SK-N-SH (cell line): ENCODE measurements at regions not wholly inside any gene's neighbourhood (a gene's known extent, or its start where the extent isn't known, plus 50 kb on each side); places are given as distances from the start of the nearest gene placed in this dataset.

ENCODE experiments used
- CTCF ChIA-PET: fragments of 300-600, 350-600 bp; formaldehyde crosslinking; extraction: SDS; loops from one replicate; lab custom pipeline; 2021; lab: Yijun Ruan, JAX
- POLR2A ChIA-PET: fragments of 350-600 bp; sonication (Branson Sonifier 250); formaldehyde crosslinking; extraction: SDS; loops from one replicate; lab custom pipeline; 2020; ENCODE audit warnings: antibody characterized with exemption, inconsistent platforms; lab: Yijun Ruan, JAX
- DNase-seq: peaks from one replicate; pipeline ENCODE4 v3.0.0; 2012
- H2AFZ ChIP-seq: fragments of 200-600 bp; sonication (generic); 2 replicates; pipeline ENCODE4 v1.8.1; 2016; ENCODE audit warnings: antibody characterized with exemption, mild to moderate bottlenecking, low read depth
- H3F3A ChIP-seq: fragments of 200-600 bp; sonication (generic); replicated peaks from 2 replicates; pipeline ENCODE3; 2016; ENCODE audit warnings: antibody characterized with exemption, mild to moderate bottlenecking; ENCODE audit not compliant: insufficient read depth
- H3K27ac ChIP-seq, 2 experiments: fragments of 200-500 bp in 1 of 2; fragments of 200-600 bp in 1 of 2; sonication (Bioruptor generic) in 1 of 2; sonication (generic), shearing (Covaris generic) in 1 of 2; 2 replicates each; pipeline versions ENCODE4 v1.5.1 to v1.6.1; 2014 to 2016; ENCODE audit warnings: low read depth in 2 of 2, inconsistent platforms in 1 of 2, low read length in 1 of 2, mild to moderate bottlenecking in 1 of 2, mixed read lengths in 1 of 2
- H3K27me3 ChIP-seq: fragments of 200-600 bp; sonication (generic), shearing (Covaris generic); 2 replicates; pipeline ENCODE4 v1.6.1; 2016; ENCODE audit warnings: mixed run types; ENCODE audit not compliant: insufficient read depth
- H3K36me3 ChIP-seq, 2 experiments: fragments of 200-500 bp in 1 of 2; fragments of 200-600 bp in 1 of 2; sonication (Bioruptor generic) in 1 of 2; sonication (generic) in 1 of 2; replicated peaks in 1 of 2; 2 replicates each; pipeline versions ENCODE3 to v1.5.1; 2014 to 2016; ENCODE audit warnings: low read length in 1 of 2, mild to moderate bottlenecking in 1 of 2; ENCODE audit not compliant: insufficient read depth in 2 of 2, control insufficient read depth in 1 of 2
- H3K4me1 ChIP-seq, 2 experiments: fragments of 200-500 bp in 1 of 2; fragments of 200-600 bp in 1 of 2; sonication (Bioruptor generic) in 1 of 2; sonication (generic), shearing (Covaris generic) in 1 of 2; 2 replicates each; pipeline versions ENCODE4 v1.5.1 to v1.6.1; 2014 to 2016; ENCODE audit warnings: low read depth in 1 of 2, low read length in 1 of 2, mixed run types in 1 of 2; ENCODE audit not compliant: insufficient read depth in 2 of 2, control insufficient read depth in 1 of 2
- H3K4me2 ChIP-seq: fragments of 200-600 bp; sonication (generic), shearing (Covaris generic); 2 replicates; pipeline ENCODE4 v1.6.1; 2017; ENCODE audit warnings: mixed run types
- H3K4me3 ChIP-seq, 2 experiments: fragments of 200-500 bp in 1 of 2; fragments of 200-600 bp in 1 of 2; sonication (Bioruptor generic) in 1 of 2; sonication (generic), shearing (Covaris generic) in 1 of 2; 2 replicates each; pipeline versions ENCODE4 v1.5.1 to v1.8.1; 2014 to 2016; ENCODE audit warnings: low read depth in 2 of 2, inconsistent platforms in 1 of 2, low read length in 1 of 2, mild to moderate bottlenecking in 1 of 2, mixed read lengths in 1 of 2, moderate library complexity in 1 of 2
- H3K79me2 ChIP-seq: fragments of 200-600 bp; sonication (generic); 2 replicates; pipeline ENCODE4 v1.8.1; 2017; ENCODE audit warnings: mild to moderate bottlenecking; ENCODE audit not compliant: insufficient read depth
- H3K9ac ChIP-seq: fragments of 200-600 bp; sonication (generic); 2 replicates; pipeline ENCODE4 v1.6.1; 2017; ENCODE audit warnings: mixed run types
- H3K9me2 ChIP-seq: fragments of 200-600 bp; sonication (generic); 2 replicates; pipeline ENCODE4 v1.6.1; 2017; ENCODE audit warnings: mixed run types
- H3K9me3 ChIP-seq: fragments of 200-600 bp; sonication (generic); 2 replicates; pipeline ENCODE4 v1.6.1; 2017; ENCODE audit warnings: mixed run types, mild to moderate bottlenecking, moderate library complexity
- H4K20me1 ChIP-seq: fragments of 200-600 bp; sonication (generic); 2 replicates; pipeline ENCODE4 v1.6.1; 2017; ENCODE audit warnings: mild to moderate bottlenecking, mixed run types; ENCODE audit not compliant: insufficient read depth
- ELF1 ChIP-seq: IDR thresholded peaks from 2 replicates; pipeline ENCODE4 v1.4.0; 2012
- EZH2phosphoT487 ChIP-seq: fragments of 200-600 bp; sonication (generic); IDR thresholded peaks from 2 replicates; pipeline ENCODE4 v1.6.1; 2017; ENCODE audit warnings: low read depth, mixed run types, mild to moderate bottlenecking, antibody characterized with exemption, moderate library complexity, borderline replicate concordance
- FOXJ3 ChIP-seq: sonication (generic); formaldehyde crosslinking; IDR thresholded peaks from 2 replicates; pipeline ENCODE4 v1.5.1; 2020; ENCODE audit warnings: mild to moderate bottlenecking, missing genetic modification reagents
- FOXM1 ChIP-seq: IDR thresholded peaks from 2 replicates; pipeline ENCODE4 v1.4.0; 2012; ENCODE audit warnings: low read depth, mild to moderate bottlenecking
- GATA2 ChIP-seq: sonication (generic); formaldehyde crosslinking; IDR thresholded peaks from 2 replicates; pipeline ENCODE4 v1.5.0; 2020; ENCODE audit warnings: mild to moderate bottlenecking, missing genetic modification reagents
- JUND ChIP-seq: IDR thresholded peaks from 2 replicates; pipeline ENCODE4 v1.4.0; 2012
- MAX ChIP-seq: IDR thresholded peaks from 2 replicates; pipeline ENCODE4 v1.4.0; 2012; ENCODE audit warnings: low read depth
- MXI1 ChIP-seq: IDR thresholded peaks from 2 replicates; pipeline ENCODE4 v1.6.1; 2012; ENCODE audit warnings: mild to moderate bottlenecking, low read depth, low read length, improper control_type of control experiment
- POLR2AphosphoS5 ChIP-seq: IDR thresholded peaks from 2 replicates; pipeline ENCODE4 v1.6.1; 2012; ENCODE audit warnings: low read depth, low read length
- RAD21 ChIP-seq: IDR thresholded peaks from 2 replicates; pipeline ENCODE4 v1.6.1; 2012; ENCODE audit warnings: mild to moderate bottlenecking, low read length
- RCOR1 ChIP-seq: fragments of 150-350 bp; IDR thresholded peaks from 2 replicates; pipeline ENCODE4 v1.6.1; 2017; ENCODE audit warnings: antibody characterized with exemption, low read length
- REST ChIP-seq: IDR thresholded peaks from 2 replicates; pipeline ENCODE4 v1.6.1; 2012; ENCODE audit warnings: mild to moderate bottlenecking, low read depth, low read length, moderate library complexity
- RXRA ChIP-seq: IDR thresholded peaks from 2 replicates; pipeline ENCODE4 v1.4.0; 2012; ENCODE audit warnings: low read depth, mild to moderate bottlenecking, borderline replicate concordance
- SIN3A ChIP-seq: IDR thresholded peaks from 2 replicates; pipeline ENCODE4 v1.6.1; 2012; ENCODE audit warnings: low read depth, mild to moderate bottlenecking, low read length, moderate library complexity, borderline replicate concordance
- SMC3 ChIP-seq: IDR thresholded peaks from 2 replicates; pipeline ENCODE4 v1.6.1; 2012; ENCODE audit warnings: low read depth, low read length, improper control_type of control experiment
- USF1 ChIP-seq: IDR thresholded peaks from 2 replicates; pipeline ENCODE4 v1.4.0; 2012; ENCODE audit warnings: low read depth, borderline replicate concordance
- USF2 ChIP-seq: fragments of 150-350 bp; IDR thresholded peaks from 2 replicates; pipeline ENCODE4 v1.6.1; 2017; ENCODE audit warnings: antibody characterized with exemption, low read length, low read depth, borderline replicate concordance
- YY1 ChIP-seq: IDR thresholded peaks from 2 replicates; pipeline ENCODE4 v1.4.0; 2012; ENCODE audit warnings: low read depth, mild to moderate bottlenecking
- WGBS: methylation state at CpG from one replicate; pipeline ENCODE4 v1.1.6; 2017; ENCODE audit warnings: low lambda C conversion rate; 5-methylcytosine and 5-hydroxymethylcytosine counted together
- TF ChIP-seq, protein P1 (sequence below): fragments of 200-600 bp; sonication (generic); IDR thresholded peaks from 2 replicates; pipeline ENCODE4 v1.6.1; 2017; ENCODE audit warnings: antibody characterized with exemption, mild to moderate bottlenecking, moderate library complexity
- TF ChIP-seq, protein P2 (sequence below): IDR thresholded peaks from 2 replicates; pipeline ENCODE4 v1.4.0; 2012; ENCODE audit warnings: low read depth, borderline replicate concordance

GRCh38 chr5:6228257-6229250, 149.8 kb downstream of the MED10 start:
- Histone ChIP-seq H3K4me3 (no peak overlapping the region), H3K4me2 (no peak overlapping the region), H2AFZ (no peak overlapping the region), H3F3A (no peaks in the 10 kb centered on the region), H3K9me3 (no peaks in the 10 kb centered on the region), H3K9me2 (no peaks in the 10 kb centered on the region), H3K9ac (no peak overlapping the region), H4K20me1 (no peaks in the 10 kb centered on the region), H3K79me2 (no peaks in the 10 kb centered on the region), H3K27ac (no peak overlapping the region), H3K36me3 (no peaks in the 10 kb centered on the region), H3K27me3 (no peaks in the 10 kb centered on the region), H3K4me1 (peaks cover 0 to 4% of the 10 kb centered on the region in 2 experiments; a peak in 1 of 4 replicates)
- DNase-seq: no peak
- ChIA-PET POLR2A (no interaction called here), CTCF (no interaction called here)
- TF ChIP-seq, protein P1, sequence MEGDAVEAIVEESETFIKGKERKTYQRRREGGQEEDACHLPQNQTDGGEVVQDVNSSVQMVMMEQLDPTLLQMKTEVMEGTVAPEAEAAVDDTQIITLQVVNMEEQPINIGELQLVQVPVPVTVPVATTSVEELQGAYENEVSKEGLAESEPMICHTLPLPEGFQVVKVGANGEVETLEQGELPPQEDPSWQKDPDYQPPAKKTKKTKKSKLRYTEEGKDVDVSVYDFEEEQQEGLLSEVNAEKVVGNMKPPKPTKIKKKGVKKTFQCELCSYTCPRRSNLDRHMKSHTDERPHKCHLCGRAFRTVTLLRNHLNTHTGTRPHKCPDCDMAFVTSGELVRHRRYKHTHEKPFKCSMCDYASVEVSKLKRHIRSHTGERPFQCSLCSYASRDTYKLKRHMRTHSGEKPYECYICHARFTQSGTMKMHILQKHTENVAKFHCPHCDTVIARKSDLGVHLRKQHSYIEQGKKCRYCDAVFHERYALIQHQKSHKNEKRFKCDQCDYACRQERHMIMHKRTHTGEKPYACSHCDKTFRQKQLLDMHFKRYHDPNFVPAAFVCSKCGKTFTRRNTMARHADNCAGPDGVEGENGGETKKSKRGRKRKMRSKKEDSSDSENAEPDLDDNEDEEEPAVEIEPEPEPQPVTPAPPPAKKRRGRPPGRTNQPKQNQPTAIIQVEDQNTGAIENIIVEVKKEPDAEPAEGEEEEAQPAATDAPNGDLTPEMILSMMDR: no peak
- TF ChIP-seq USF2: no peak
- no peak for TF ChIP-seq RCOR1
- TF ChIP-seq MXI1: no peak
- no peak for TF ChIP-seq RXRA
- TF ChIP-seq FOXJ3 (CRISPR knock-in tag): no peak
- no peak for TF ChIP-seq REST
- TF ChIP-seq, protein P2, sequence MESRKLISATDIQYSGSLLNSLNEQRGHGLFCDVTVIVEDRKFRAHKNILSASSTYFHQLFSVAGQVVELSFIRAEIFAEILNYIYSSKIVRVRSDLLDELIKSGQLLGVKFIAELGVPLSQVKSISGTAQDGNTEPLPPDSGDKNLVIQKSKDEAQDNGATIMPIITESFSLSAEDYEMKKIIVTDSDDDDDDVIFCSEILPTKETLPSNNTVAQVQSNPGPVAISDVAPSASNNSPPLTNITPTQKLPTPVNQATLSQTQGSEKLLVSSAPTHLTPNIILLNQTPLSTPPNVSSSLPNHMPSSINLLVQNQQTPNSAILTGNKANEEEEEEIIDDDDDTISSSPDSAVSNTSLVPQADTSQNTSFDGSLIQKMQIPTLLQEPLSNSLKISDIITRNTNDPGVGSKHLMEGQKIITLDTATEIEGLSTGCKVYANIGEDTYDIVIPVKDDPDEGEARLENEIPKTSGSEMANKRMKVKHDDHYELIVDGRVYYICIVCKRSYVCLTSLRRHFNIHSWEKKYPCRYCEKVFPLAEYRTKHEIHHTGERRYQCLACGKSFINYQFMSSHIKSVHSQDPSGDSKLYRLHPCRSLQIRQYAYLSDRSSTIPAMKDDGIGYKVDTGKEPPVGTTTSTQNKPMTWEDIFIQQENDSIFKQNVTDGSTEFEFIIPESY: no peak
- no peak for TF ChIP-seq JUND
- TF ChIP-seq USF1: no peak
- TF ChIP-seq SMC3: no peak
- no peak for TF ChIP-seq GATA2 (CRISPR knock-in tag)
- TF ChIP-seq YY1: no peak
- no peak for TF ChIP-seq ELF1
- TF ChIP-seq SIN3A: no peak
- no peak for TF ChIP-seq POLR2AphosphoS5
- no peak for TF ChIP-seq FOXM1
- TF ChIP-seq EZH2phosphoT487: no peak
- TF ChIP-seq RAD21: no peak
- TF ChIP-seq MAX: no peak
- 33% methylated on average over 23 of the region's 23 CpGs for WGBS
